ENCODE measurements at regions not wholly inside any gene's neighbourhood (a gene's known extent, or its start where the extent isn't known, plus 50 kb on each side); places are given as distances from the start of the nearest gene placed in this dataset.

DNA sequence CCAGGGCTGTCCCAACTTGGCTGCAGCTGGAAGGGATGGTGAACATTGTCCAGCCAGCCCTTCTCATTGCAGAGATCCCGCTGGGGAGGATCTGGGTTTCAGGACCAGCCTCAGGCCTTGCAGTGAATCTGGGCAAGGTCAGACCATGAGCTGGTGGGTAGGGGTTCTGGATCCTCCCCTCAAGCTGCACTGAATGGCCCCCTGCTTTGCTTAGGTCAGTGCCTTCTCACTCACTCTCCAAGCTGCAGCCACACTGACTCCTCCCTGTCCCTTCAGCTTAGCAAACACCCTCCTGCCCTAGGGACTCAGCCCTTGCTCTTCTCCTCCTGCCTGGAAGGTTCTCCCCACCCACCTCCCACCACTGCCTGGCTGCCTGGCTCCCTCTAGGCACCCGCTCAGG, 95.3 kb upstream of the KCNG1 start:
- DNase-seq: no peak
- peaks cover 61% of the 10 kb centered on the region for H3K4me1 Mint-ChIP-seq

DNA sequence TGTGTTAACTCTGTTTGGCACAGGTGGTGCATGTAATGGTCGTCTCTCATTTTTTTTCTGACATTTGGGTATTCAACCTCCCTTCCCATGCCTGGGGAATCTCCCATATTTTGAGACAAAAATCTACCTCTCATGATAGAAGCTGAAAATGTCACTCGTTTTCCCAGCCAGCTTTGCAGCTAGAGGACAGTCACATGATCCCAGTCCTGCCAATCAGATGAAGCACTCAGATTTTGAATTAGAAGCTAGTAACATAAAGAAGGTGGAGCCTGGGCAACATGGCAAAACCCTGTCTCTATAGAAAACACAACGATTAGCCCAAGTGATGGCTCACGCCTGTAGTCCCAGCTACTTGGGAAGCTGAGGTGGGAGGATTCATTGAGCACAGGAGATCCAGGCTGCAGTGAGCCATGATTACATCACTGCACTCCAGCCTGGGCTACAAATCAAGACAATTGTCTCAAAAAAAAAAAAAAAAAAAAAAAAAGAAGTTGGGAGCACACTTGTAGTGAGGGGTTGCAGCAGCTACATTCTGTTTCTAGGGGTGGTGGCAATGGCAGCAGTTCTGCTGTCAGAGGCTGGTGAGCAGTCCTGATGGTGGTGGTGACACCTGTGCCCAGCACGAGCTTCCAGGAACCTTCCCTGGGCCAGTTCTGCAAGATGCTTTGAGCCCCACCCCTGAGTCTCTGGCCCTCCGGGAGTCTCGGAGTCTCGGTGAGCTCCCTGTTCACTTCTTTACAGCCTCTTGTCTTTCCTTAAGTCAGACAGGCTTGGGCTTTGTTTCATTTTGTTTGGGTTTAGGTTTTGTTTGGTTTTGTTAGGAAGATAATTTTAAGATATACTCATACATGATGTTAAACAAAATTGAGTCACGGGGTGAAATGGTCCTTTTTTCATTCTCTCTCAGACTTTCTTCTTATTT, 94.1 kb upstream of the KCNG1 start:
- Mint-ChIP-seq H3K9me3 (no peaks in the 10 kb centered on the region), H3K27ac (no peak overlapping the region), H3K4me3 (no peak overlapping the region), H3K4me1 (peaks cover 53% of the 10 kb centered on the region), H3K27me3 (ENCODE audit: low read depth, poor library complexity) (peaks cover 6% of the 10 kb centered on the region), H3K36me3 (ENCODE audit: low read depth) (no peaks in the 10 kb centered on the region)
- DNase-seq: no peak
- TF ChIP-seq, protein P1, sequence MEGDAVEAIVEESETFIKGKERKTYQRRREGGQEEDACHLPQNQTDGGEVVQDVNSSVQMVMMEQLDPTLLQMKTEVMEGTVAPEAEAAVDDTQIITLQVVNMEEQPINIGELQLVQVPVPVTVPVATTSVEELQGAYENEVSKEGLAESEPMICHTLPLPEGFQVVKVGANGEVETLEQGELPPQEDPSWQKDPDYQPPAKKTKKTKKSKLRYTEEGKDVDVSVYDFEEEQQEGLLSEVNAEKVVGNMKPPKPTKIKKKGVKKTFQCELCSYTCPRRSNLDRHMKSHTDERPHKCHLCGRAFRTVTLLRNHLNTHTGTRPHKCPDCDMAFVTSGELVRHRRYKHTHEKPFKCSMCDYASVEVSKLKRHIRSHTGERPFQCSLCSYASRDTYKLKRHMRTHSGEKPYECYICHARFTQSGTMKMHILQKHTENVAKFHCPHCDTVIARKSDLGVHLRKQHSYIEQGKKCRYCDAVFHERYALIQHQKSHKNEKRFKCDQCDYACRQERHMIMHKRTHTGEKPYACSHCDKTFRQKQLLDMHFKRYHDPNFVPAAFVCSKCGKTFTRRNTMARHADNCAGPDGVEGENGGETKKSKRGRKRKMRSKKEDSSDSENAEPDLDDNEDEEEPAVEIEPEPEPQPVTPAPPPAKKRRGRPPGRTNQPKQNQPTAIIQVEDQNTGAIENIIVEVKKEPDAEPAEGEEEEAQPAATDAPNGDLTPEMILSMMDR (IDR thresholded peaks at IDR 0.05): no peak

More for the DNA sequence above, 95.3 kb upstream of the KCNG1 start:
- Mint-ChIP-seq H3K9me3 (no peaks in the 10 kb centered on the region), H3K36me3 (ENCODE audit: low read depth) (no peaks in the 10 kb centered on the region), H3K27ac (no peak overlapping the region), H3K27me3 (ENCODE audit: low read depth, poor library complexity) (peaks cover 6% of the 10 kb centered on the region), H3K4me3 (no peak overlapping the region)
- TF ChIP-seq, protein P1 (IDR thresholded peaks at IDR 0.05): no peak

DNA sequence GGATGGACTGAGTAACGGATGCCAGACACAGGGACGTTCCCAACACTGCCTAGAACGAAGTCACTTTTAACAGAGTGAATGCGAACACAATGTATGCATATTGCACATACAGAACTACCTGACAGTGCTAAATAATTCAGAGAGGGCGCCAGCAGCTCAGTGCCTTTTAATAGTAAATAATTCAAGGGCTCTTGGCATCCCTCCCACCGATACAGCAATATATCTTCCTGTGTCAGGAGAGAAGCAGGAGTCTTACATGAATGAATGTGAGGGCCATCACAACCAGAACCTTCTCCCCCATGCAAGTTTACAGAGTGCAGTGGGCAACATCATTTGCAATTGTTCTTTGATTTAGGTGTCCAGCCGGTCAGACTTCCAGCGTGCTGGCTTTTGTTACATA, 88.4 kb upstream of the KCNG1 start:
- H3K9me3 Mint-ChIP-seq: no peaks in the 10 kb centered on the region
- no peak overlapping the region for H3K27ac Mint-ChIP-seq
- no peak for DNase-seq
- peaks cover 24% of the 10 kb centered on the region for H3K4me1 Mint-ChIP-seq
- TF ChIP-seq, protein P1 (IDR thresholded peaks at IDR 0.05): no peak
- peaks cover 20% of the 10 kb centered on the region for H3K27me3 Mint-ChIP-seq (ENCODE audit: low read depth, poor library complexity)
- H3K4me3 Mint-ChIP-seq: no peak overlapping the region
- H3K36me3 Mint-ChIP-seq (ENCODE audit: low read depth): no peaks in the 10 kb centered on the region

DNA sequence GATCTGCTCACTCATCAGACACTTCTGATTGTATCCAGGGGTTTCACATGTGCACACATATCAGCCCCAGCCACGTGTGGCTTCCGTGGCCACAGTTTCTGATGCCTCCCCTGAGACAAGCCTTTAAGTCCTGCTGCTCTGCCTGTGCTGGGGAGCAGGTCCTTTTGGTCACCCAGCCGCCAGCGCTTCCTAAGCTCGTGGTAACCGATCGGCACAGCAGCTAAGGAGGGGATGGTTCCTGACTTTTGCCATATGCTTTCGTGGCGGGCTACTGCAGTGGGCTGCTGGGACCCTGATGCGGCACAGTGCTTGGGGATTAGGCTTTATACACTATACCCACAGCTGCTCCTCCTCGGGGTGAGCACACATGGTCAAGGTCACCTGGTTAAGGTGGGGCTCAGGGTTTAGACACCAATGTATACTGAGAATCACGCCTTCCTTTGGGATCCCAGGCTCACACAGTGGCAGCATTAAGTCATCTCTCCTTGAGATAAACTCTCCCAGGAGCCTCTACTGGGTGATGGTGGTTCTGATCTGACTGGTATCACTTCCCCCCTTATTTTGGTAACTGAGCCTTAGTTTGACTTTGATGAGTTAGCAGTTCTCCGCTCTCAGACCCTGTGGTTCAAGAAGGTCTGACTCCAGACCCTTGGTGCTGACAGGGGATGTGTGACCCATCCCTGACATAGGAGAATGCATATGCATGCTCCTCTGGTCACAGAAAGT, 85.9 kb upstream of the KCNG1 start:
- H3K9me3 Mint-ChIP-seq: no peaks in the 10 kb centered on the region
- no peak for DNase-seq
- no peaks in the 10 kb centered on the region for H3K36me3 Mint-ChIP-seq (ENCODE audit: low read depth)
- H3K27me3 Mint-ChIP-seq (ENCODE audit: low read depth, poor library complexity): peaks cover 20% of the 10 kb centered on the region
- TF ChIP-seq, protein P1 (IDR thresholded peaks at IDR 0.05): no peak
- H3K27ac Mint-ChIP-seq: no peak overlapping the region
- peaks cover 29% of the 10 kb centered on the region for H3K4me1 Mint-ChIP-seq
- no peak overlapping the region for H3K4me3 Mint-ChIP-seq

DNA sequence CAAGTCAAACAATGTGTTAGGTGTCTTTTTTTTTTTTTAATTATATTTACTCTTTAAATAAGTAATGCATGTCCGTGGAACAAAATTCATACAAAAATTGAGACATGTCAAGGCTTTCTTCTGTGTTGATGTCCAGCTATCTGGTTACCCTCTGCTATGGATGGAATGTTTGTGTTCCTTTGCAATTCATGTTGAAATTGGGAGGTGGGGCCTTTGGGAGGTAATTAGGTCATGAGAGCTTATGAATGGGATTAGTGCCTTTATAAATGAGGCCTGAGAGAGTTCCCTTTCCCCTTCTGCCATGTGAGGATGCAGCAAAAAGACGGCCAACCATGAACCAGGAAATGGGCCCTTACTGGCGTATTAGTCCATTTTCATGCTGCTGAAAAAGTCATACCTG, 83.1 kb upstream of the KCNG1 start:
- H3K27ac Mint-ChIP-seq: no peak overlapping the region
- H3K9me3 Mint-ChIP-seq: no peaks in the 10 kb centered on the region
- no peak for DNase-seq
- no peak overlapping the region for H3K4me3 Mint-ChIP-seq
- peaks cover 19% of the 10 kb centered on the region for H3K4me1 Mint-ChIP-seq
- TF ChIP-seq, protein P1 (IDR thresholded peaks at IDR 0.05): no peak
- peaks cover 17% of the 10 kb centered on the region for H3K27me3 Mint-ChIP-seq (ENCODE audit: low read depth, poor library complexity)
- no peaks in the 10 kb centered on the region for H3K36me3 Mint-ChIP-seq (ENCODE audit: low read depth)

Measured in nephron progenitor cell (in vitro differentiated cells).